ENCODE measurements at regions not wholly inside any gene's neighbourhood (a gene's known extent, or its start where the extent isn't known, plus 50 kb on each side); places are given as distances from the start of the nearest gene placed in this dataset.
"Not testable (repeated sequence)": the region's sequence is repeated elsewhere in the genome, so short reads cannot be mapped to it uniquely, and the experiment has no call there.

DNA sequence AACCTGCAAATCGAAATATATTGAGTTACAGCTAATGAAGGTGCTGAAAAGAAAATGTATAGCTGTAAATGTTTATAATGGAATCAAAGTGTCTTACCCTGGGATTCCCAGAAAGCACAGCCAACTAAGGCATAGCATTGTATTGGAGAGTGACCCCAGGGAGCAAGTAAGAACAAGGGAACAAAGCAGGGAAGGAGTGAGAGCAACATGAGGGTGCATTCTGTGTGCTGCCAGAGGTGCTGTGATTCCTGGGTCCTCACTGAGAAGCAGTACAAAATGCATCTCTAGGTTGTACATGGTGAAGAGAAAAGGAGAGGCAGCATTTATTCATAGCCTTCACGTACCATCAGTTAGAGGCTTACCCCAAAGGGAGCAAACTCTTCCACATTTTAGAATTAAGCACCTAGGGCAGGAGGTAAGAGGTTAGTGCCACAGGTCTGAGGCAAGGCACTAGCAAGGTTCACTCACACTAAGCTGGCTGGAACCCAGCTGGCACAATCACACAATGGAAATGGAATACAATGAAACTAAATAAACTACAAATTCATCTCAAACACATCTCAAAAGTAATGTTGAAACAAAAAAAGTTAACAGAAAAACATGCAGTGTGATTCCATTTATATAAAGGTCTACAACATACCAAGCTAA is 151.5 kb upstream of the C2CD4B start:
- intact Hi-C loops (cut with micrococcal nuclease): no loop called here

DNA sequence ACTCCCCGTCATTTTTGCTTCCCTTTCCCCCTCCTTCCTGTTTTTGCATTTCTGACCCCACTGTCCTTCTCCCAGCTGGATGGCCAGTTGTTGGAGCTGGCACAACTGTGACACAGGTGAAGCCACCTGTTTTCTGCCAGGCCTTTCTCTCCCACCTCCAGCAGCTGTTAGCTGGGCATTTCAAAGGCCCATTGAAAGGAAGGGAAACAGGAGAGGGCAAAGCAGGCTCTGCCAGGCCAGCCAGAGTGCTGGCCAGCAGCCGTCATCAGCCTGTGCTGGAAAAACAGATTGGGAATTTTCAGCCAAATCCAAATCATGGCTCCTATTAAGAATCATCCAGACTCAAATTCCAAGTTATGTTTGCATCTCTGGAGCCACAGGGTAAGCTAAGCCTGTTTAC is 155.2 kb upstream of the C2CD4B start:
- intact Hi-C loops (cut with micrococcal nuclease): no loop called here

DNA sequence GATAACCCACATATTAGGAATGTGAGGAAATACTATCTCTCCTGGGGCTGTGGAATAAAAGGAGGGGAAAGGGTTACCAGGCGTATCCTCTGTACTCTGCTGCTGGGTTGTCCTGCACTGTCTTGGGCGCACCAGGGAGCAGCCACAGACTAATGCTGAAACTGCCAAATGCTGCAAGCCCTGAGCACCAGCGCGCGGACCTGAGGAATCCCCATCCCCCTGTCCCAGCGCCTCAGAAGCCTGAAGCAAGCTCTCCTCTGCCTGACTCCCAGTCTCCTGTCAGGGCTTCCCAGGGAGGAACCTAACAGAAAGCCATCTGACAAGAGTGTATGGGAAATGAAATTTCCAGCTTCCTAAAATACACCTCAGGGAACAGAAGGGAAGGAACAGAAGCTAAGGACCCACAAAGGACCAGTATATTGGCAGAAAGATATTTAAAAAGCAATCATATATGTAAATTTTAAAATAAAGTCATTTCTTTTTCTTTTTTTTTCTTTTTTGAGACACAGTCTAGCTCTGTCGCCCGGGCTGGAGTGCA is 158.3 kb upstream of the C2CD4B start:
- intact Hi-C loops (cut with micrococcal nuclease): no loop called here

DNA sequence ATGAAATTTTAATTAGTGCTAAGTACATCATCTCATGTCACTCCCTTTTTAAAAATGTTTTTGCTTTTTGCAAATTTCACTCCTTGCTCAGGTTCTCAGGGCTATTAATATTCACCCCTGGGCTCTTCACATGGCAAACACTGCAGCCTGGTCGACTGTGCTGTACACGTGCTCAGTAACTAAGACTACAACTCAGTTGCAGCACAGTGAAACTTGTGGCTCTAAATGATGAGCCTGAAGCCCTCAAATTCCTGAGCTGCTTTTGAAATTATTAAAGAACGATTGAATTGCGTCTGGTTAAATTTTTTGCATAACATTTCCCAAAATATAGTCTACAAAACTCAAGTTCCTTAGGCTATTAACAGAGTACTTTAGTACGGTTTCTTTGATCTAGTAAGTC is 159.3 kb upstream of the C2CD4B start:
- intact Hi-C loops (cut with micrococcal nuclease): no loop called here

DNA sequence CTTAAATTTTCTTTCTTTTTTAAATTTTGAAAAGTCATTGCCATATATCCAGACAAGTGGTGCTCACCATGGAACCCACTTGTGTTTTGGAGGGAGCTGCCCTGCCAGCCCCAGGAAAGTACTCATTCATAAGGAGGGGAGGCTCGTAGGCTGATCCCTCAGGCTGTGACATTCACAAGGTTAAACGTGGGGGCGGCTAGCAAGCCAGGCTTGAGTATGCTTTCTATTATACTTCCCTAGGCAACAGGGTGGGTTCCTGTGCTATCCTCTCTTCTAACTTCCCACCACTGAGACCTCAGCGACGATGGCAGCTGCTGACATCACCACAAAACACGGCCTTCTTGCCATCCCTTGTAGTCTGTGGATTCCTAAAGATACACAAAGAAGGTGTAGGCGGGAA is 160.5 kb upstream of the C2CD4B start:
- intact Hi-C loops (cut with micrococcal nuclease): no loop called here

DNA sequence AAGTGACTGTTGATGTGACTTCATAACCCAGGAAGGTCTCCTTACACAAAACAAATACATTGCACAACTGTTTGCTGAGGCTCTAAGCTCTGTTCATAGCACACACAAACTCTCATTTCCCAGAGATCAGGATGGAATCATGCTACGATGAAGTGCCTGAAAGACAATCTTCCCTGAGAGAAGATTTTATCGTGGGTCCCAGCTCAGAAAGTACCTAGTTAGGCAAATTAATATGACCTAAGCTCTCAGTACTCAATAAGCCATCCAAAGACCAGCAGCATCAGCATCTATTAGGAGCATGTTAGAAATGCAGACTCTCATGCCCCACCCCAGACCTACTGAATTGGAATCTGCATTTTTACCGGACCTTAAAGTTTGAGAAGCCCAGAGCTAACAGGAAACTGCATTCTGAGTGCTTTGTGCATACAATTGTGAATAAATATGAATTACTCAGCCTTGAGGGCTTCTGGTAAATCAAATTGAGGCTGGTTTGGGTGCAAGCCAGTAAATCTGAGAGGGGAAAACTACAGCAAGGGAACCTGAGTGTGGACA is 161.5 kb upstream of the C2CD4B start:
- intact Hi-C loops (cut with micrococcal nuclease): no loop called here

DNA sequence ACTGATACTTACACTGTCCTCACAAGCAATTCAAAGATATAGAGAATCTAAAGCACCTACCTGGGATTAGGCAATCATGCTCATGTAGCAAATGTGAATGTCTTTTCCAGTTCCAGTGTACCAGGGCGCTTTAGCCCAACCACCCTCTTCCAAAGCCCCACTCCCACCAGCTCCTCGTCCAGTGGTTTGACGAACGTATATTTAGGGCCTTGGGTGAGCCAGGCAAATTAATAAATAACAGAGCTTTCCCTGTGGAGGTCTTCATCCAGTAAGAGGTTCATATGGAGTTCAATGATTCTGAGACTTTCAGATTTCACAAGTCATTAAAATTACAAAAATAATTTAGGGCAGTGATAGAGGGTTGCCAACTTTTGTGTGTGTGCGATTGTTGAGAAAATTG is 162.3 kb upstream of the C2CD4B start:
- intact Hi-C loops (cut with micrococcal nuclease): no loop called here

DNA sequence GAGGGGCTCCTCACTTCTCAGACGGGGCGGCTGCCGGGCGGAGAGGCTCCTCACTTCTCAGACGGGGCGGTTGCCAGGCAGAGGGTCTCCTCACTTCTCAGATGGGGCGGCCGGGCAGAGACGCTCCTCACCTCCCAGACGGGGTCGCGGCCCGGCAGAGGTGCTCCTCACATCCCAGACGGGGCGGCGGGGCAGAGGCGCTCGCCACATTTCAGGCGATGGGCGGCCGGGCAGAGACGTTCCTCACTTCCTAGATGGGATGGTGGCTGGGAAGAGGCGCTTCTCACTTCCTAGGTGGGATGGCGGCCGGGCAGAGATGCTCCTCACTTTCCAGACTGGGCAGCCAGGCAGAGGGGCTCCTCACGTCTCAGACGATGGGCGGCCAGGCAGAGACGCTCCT is 167.4 kb upstream of the C2CD4B start:
- intact Hi-C loops (cut with micrococcal nuclease): not testable (repeated sequence)

DNA sequence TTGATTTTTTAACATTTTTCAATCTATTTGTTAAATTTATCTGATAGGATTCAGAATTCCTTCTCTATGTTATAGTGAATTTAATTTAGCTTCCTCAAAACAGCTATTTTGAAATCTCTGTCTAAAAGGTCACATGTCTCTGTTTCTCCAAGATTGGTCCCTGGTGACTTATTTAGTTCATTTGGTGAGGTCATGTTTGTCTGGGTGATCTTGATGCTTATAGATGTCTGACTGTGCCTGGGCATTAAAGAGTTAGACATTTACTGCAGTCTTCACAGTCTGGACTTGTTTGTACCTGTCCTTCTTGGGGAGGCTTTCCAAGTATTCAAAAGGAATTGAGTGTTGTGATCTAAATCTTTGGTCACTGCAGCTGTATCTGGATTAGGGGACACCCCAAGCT is 169.5 kb upstream of the C2CD4B start:
- intact Hi-C loops (cut with micrococcal nuclease): no loop called here

DNA sequence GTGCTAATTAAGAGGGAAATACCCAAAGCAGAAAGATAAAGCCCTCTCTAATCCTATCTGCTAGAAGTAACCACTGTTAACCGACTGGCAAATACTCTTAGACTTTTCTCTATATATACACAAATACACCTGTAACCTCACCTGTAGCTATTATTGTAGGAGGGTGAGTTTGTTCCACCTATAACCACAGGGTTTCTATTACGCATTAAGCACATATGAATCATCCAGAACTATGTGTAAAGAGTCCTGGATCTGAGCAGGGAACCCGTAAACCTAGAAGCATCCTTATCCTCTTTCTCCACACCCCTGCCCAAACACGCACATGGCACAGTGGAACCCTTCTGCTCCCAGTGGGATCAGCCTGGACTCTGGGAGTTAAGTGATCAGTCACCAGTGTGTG is 172.8 kb upstream of the C2CD4B start:
- intact Hi-C loops (cut with micrococcal nuclease): no loop called here

DNA sequence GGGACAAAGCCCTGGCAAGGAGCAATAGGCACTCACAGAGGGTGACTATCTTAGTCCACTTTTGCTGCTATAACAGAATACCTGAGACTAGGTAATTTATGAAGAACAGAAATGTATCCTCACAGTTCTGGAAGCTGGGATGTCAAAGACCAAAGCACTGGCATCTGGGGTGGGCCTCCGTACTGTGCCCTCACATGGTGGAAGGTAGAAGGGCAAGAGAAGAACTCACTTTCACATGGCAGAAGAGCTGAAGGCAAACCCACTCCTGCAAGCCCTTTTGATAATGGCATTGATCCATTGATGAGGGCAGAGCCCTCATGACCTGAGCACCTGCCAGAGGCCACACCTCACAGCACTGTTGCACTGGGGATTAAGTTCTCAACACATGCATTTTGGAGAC is 173.4 kb upstream of the C2CD4B start:
- intact Hi-C loops (cut with micrococcal nuclease): no loop called here

DNA sequence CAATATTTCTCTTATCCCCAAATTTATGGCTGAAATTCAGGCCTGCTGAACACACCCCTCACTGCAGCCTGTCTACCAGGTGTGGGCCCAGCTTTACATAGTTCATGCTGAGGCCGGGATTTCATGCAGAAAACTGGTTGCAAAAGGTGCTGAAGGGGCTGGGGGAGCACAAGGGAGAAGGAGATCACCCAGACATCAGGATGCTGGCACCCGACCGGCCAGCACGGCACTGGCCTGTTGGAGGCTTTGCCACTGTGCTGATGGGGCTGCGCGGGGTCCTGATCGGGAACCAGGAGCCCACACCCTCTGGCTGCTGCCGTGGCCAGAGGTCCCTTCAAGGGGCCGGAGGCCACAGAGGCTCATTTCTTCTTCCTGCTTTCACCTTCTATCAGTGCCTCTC is 177.9 kb upstream of the C2CD4B start:
- intact Hi-C loops (cut with micrococcal nuclease): no loop called here

DNA sequence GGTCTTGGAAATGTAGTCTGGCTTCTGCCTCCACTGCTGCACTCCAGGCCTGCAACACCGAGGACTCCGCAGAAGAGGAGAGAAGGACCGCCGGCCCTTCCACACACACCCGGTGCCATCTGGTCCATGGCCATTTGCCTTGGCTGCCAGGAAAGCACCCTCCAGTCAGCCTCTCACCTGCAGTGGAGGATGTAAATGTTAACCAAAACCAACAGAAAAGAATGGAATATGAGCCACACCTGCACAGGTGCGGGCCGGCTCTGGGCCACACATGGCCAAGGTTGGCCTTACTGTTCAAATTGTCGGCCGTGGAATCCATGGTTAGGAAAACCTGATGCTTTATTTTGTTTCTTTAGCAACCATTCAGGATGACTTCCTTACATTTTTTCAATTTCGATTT is 178.3 kb upstream of the C2CD4B start:
- intact Hi-C loops (cut with micrococcal nuclease): no loop called here

DNA sequence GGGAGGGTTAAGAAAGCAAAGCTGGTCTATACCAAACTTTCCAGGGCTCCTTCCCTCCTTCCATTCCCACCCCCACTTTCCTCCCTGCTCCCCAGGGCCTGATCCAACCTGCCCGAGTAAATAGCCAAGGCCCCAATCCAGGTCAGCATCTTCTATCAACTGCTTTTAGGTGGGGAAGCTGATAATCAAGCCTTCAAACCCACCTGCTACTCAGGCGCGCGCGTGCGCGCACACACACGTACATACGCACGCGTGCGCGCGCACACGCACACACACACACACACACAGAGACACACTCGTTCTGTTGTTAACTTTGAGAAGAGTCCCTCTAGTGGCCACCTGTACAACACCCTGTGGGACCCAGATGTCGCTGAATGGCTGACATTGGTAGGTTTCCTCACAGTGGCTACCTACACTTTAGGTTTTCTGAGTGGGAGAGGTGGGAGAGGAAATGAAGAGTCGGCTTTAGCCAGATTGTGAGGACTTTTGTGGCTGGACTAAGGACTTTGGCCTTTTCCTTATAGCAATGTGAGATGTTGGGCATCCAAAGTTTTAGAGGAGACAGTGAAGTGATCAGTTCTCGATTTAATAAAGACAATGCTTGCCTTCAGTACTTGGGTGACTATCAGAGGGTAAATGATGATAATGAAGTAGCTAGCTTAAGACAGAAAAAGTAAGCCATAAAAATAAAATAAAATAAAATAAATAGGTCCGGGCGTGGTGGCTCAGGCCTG is 179.9 kb upstream of the C2CD4B start:
- intact Hi-C loops (cut with micrococcal nuclease): loop anchor here (1.0 kb wide), 1 partner anchor 45 kb away; the partner anchor contains the start of gene TLN2

DNA sequence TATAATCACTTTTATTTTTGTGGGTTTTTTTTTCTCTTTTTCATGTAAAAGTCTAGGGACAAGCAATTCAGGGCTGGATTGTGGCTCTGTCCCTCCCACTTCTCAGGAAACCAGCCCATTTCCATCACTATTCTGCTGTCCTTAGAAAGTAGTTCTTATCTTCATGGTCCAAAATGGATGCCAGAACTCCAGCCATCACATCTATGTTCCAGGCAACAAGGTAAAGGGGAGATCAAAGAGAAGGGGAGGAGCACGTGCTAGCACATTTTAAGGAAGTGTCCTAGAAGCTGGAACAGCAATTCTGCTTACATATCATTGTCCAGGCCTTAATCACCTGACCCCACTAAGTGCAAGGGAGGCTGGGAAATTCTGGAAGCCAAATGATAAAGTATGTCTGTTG is 181.1 kb upstream of the C2CD4B start:
- intact Hi-C loops (cut with micrococcal nuclease): no loop called here

DNA sequence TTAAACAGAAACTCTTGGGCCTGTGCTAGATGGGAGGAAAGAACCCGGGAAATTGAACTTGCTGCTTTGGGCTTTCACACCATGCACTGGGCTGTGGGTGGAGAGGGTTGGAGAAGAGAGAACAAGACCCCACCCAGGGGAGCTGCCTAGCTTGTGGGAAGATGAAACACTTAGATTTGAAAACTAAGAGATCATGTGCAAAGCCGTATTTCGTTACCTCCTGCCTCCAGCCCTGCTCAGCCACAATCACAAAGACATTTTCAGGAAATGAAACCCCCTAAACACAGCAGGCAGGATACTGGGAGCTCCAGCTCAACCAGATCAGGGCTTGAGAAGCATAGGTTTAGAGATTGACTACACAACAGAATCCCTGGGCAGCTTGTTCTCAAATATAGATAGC is 183.0 kb upstream of the C2CD4B start:
- intact Hi-C loops (cut with micrococcal nuclease): no loop called here

DNA sequence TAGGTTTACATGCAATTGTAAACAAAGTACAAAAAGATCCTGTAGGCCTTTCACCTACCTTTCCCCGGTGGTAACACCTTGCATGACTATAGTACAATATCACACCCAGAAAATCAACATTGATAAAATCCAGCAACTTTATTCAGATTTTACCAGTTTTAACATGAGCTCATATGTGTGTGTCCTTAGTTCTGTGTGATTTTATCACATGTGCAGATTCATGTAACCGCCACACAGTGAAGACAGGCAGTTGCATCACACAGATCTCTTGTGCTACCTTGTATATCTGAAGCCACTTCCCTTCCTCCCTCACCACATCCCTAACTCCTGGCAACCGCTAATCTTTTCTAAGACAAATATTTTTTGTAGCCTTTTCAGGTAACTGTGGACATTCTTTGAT is 183.5 kb upstream of the C2CD4B start:
- intact Hi-C loops (cut with micrococcal nuclease): no loop called here

DNA sequence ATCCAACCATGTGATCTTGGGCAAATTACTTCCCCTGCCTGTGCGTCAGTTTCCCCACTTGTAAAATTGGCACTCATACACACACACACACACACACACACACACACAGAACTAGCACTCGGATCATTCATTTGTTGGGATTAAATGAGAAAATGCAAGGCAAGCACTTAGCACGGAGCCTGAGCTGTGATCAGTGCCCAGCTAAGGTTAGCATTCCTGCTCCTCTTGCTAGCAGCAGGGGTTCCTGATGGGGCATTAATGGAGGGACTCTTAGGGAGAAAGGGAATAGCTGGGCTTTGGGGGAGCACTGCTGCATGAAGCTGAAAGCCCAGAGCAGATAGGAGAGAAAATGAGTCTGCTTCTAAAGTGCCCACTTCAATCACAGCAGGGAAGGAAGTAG is 187.7 kb upstream of the C2CD4B start:
- intact Hi-C loops (cut with micrococcal nuclease): no loop called here

DNA sequence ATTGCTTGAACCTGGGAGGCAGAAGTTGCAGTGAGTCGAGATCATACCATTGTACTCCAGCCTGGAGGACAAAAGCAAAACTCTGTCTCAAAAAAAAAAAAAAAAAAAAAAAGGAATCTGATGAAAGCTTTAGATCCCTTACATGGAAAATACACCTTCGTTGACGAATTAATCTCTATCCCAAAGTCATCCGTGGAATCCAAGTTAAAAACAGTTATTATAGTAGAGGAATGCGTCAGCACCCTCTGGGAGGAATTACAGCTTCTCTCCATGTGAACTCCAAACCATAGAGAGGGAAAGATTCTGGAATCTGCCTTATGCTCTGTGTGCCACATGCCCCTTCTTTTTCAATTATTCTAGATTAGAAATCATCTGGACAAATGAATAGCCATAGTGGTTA is 192.3 kb upstream of the C2CD4B start:
- intact Hi-C loops (cut with micrococcal nuclease): no loop called here

DNA sequence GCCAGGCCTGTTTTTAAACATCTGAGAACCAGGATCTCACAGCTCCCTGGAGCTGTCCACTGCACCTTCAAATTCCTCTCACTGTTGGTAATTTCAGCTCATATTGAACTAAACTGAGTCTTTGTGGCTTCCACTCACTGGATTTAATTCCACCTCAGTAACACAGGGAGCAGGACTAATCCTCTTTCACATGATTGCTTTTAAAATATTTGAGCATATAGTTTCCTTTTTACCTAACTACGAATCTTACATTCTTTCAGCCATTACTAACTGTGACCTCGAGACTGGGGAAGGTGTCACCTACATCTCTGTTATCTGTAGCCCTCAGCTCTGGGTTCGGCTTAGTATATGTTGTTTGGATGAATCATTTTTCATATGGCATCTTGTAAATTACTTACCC is 194.3 kb upstream of the C2CD4B start:
- intact Hi-C loops (cut with micrococcal nuclease): no loop called here

DNA sequence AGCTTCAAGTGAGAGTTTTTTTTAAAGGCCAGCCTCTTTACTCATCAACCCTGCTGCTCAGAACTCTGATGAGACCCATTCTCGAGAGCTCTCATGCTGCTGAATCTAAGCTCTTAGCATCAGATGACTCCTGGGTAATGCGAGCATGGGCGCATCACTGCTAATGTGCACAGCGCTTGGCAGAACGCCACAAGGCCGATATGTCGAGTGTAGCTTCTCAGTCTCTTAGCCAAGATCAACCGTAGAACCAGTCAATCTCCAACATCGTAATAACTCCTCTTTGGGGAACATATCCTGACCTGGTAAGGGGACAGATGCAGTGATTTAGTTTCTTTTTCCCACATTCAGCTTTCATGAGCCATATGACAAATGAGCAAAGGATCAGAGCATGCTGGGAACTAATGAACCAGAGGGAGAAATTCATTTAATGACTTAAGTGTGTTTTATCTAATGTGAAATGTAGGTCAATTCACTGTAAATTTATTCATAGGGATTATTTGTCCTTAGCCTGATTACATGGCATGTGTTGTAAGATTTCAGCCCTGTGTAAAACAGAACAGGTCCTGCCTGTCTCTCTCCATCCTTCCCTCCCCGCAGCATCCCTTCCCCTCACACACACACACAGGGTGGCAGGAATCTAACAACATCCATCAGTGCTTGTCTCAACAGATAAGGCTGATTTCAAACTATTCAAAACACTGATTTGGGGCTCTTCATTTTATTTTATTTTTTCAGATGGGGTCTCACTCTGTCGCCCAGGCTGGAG is 195.4 kb upstream of the C2CD4B start:
- intact Hi-C loops (cut with micrococcal nuclease): no loop called here

DNA sequence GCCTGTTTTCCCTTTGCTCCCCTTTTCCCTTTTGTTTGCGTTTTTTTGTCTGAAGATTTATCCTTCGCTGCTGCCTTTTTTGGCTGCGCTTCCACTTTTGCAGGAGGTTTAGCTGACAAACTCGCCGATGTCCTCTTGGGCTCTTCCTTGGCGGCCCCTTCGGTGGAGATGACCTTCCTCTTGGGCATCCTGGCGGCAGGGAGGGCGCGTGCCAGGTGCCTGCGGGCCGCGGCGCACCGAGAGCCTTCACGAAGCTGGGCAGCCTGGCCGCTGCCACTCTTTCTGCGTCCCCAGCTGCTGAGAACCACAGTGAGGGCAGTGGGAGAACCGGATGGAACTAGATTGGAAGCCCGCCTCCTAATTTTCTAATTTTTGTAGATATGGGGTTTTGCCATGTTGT is 197.1 kb upstream of the C2CD4B start:
- intact Hi-C loops (cut with micrococcal nuclease): no loop called here
